Loucy (cell line): ENCODE measurements at regions not wholly inside any gene's neighbourhood (a gene's known extent, or its start where the extent isn't known, plus 50 kb on each side); places are given as distances from the start of the nearest gene placed in this dataset.

Experiments
- CTCF ChIP-seq: fragments of 200-600 bp; sonication (generic); conservative IDR thresholded peaks from 2 replicates; pipeline ENCODE4 v1.5.1; 2014; ENCODE audit warnings: mild to moderate bottlenecking, antibody characterized with exemption, low read length
- EZH2phosphoT487 ChIP-seq: fragments of 200-600 bp; IDR thresholded peaks from 2 replicates; pipeline ENCODE4 v1.6.1; 2018; ENCODE audit warnings: antibody characterized with exemption, mild to moderate bottlenecking, moderate library complexity, borderline replicate concordance

GRCh38 chr7:159209429-159209828, 64.8 kb upstream of the VIPR2 start:
- TF ChIP-seq CTCF (no peak), EZH2phosphoT487 (no peak)
